ENCODE measurements at regions not wholly inside any gene's neighbourhood (a gene's known extent, or its start where the extent isn't known, plus 50 kb on each side); places are given as distances from the start of the nearest gene placed in this dataset.

- TF ChIP-seq, protein P1, sequence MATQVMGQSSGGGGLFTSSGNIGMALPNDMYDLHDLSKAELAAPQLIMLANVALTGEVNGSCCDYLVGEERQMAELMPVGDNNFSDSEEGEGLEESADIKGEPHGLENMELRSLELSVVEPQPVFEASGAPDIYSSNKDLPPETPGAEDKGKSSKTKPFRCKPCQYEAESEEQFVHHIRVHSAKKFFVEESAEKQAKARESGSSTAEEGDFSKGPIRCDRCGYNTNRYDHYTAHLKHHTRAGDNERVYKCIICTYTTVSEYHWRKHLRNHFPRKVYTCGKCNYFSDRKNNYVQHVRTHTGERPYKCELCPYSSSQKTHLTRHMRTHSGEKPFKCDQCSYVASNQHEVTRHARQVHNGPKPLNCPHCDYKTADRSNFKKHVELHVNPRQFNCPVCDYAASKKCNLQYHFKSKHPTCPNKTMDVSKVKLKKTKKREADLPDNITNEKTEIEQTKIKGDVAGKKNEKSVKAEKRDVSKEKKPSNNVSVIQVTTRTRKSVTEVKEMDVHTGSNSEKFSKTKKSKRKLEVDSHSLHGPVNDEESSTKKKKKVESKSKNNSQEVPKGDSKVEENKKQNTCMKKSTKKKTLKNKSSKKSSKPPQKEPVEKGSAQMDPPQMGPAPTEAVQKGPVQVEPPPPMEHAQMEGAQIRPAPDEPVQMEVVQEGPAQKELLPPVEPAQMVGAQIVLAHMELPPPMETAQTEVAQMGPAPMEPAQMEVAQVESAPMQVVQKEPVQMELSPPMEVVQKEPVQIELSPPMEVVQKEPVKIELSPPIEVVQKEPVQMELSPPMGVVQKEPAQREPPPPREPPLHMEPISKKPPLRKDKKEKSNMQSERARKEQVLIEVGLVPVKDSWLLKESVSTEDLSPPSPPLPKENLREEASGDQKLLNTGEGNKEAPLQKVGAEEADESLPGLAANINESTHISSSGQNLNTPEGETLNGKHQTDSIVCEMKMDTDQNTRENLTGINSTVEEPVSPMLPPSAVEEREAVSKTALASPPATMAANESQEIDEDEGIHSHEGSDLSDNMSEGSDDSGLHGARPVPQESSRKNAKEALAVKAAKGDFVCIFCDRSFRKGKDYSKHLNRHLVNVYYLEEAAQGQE (IDR thresholded peaks at IDR 0.05; ENCODE audit: low read depth): no peak
- TF ChIP-seq TAF1 (IDR thresholded peaks at IDR 0.05; ENCODE audit: low read depth): no peak
- no peak for TF ChIP-seq NFIC (IDR thresholded peaks at IDR 0.05)
- no peak for TF ChIP-seq CREB1 (IDR thresholded peaks at IDR 0.05; ENCODE audit: low read depth)
- TF ChIP-seq EP300 (IDR thresholded peaks at IDR 0.05; ENCODE audit: borderline replicate concordance): no peak
- no peak for TF ChIP-seq CEBPB (IDR thresholded peaks at IDR 0.05)
- TF ChIP-seq YY1 (IDR thresholded peaks at IDR 0.05; ENCODE audit: low read depth): no peak
- TF ChIP-seq EGR1 (IDR thresholded peaks at IDR 0.05): no peak
- TF ChIP-seq TEAD4 (IDR thresholded peaks at IDR 0.05): no peak
- TF ChIP-seq, protein P2, sequence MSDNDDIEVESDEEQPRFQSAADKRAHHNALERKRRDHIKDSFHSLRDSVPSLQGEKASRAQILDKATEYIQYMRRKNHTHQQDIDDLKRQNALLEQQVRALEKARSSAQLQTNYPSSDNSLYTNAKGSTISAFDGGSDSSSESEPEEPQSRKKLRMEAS (IDR thresholded peaks at IDR 0.05): no peak
- TF ChIP-seq RAD21 (IDR thresholded peaks at IDR 0.05; ENCODE audit: low read depth): no peak
- TF ChIP-seq, protein P3, sequence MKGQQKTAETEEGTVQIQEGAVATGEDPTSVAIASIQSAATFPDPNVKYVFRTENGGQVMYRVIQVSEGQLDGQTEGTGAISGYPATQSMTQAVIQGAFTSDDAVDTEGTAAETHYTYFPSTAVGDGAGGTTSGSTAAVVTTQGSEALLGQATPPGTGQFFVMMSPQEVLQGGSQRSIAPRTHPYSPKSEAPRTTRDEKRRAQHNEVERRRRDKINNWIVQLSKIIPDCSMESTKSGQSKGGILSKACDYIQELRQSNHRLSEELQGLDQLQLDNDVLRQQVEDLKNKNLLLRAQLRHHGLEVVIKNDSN (IDR thresholded peaks at IDR 0.05): no peak
- no peak for TF ChIP-seq ZBTB7A (IDR thresholded peaks at IDR 0.05; ENCODE audit: low read depth)
Measured at GRCh38 chr7:45446195-45446944, 127.8 kb upstream of the ADCY1 start.

All from Ishikawa (cell line).